K562 (cell line): ENCODE measurements at regions not wholly inside any gene's neighbourhood (a gene's known extent, or its start where the extent isn't known, plus 50 kb on each side); places are given as distances from the start of the nearest gene placed in this dataset.

Experiments used
- ATAC-seq: fragments of 200-7000 bp; cut with Tn5 transposase; 3 replicates; pipeline ENCODE4 v1.9.1; 2020; ENCODE audit warnings: moderate library complexity
- BruUV-seq: library from RNA; stranded (reverse); fragments of 400-500 nt; replicated peaks from 2 replicates; lab custom pipeline; 2021; lab: Mats Ljungman, UMichigan
- CTCF ChIA-PET: fragments of 300-600 bp; formaldehyde crosslinking; extraction: SDS; loops from one replicate; lab custom pipeline; 2021; ENCODE audit warnings: low intra/inter-chr PET ratio; lab: Yijun Ruan, JAX
- POLR2A ChIA-PET: fragments of 300-600, 350-650 bp; sonication (Branson Sonifier 250); formaldehyde crosslinking; extraction: SDS; loops from one replicate; lab custom pipeline; 2021; ENCODE audit warnings: antibody characterized with exemption, inconsistent platforms; lab: Yijun Ruan, JAX
- DNase-seq, 4 experiments: peaks; one replicate each; pipeline versions ENCODE4 v3.0.0 to v3.0.0-alpha.2; 2011 to 2018; ENCODE audit warnings: low spot score in 3 of 4, mixed read lengths in 3 of 4; ENCODE audit errors: extremely low read depth in 1 of 4
- FAIRE-seq: peaks from 2 replicates; lab custom pipeline; 2011; peaks lifted over from hg19 to GRCh38; lab: Jason Lieb, UNC
- H2AFZ ChIP-seq: 2 replicates; pipeline ENCODE4 v1.6.0; 2011; ENCODE audit warnings: low read depth, low read length, control low read depth, inconsistent platforms
- H3K27ac ChIP-seq: fragments of 200-600 bp; 3 replicates; pipeline ENCODE4 v1.8.0; 2011; ENCODE audit warnings: low read depth, mild to moderate bottlenecking, control low read depth, inconsistent platforms, low read length, moderate library complexity, mixed read lengths; ENCODE audit errors: extremely low read depth
- H3K27me3 ChIP-seq, 2 experiments: fragments of 300-600 bp in 1 of 2; 2 replicates in 1 of 2; 3 replicates in 1 of 2; pipeline versions ENCODE4 v1.6.0 to v1.8.0; 2011; ENCODE audit warnings: inconsistent platforms in 2 of 2, low read length in 2 of 2, mild to moderate bottlenecking in 1 of 2, mixed read lengths in 1 of 2, moderate library complexity in 1 of 2; ENCODE audit not compliant: control insufficient read depth in 2 of 2, insufficient read depth in 2 of 2
- H3K36me3 ChIP-seq: fragments of 300-600 bp; 3 replicates; pipeline ENCODE4 v1.8.0; 2011; ENCODE audit warnings: mild to moderate bottlenecking, low read length, inconsistent platforms; ENCODE audit not compliant: control insufficient read depth, insufficient read depth
- H3K4me1 ChIP-seq, 2 experiments: fragments of 200-600 bp in 1 of 2; replicated peaks in 1 of 2; 2 replicates in 1 of 2; 3 replicates in 1 of 2; pipeline versions ENCODE4 v1.5.1 to v1.8.0; 2011; ENCODE audit warnings: inconsistent platforms in 2 of 2, low read length in 2 of 2, mild to moderate bottlenecking in 1 of 2, mixed read lengths in 1 of 2, moderate library complexity in 1 of 2; ENCODE audit not compliant: control insufficient read depth in 2 of 2, insufficient read depth in 2 of 2
- H3K4me2 ChIP-seq: 2 replicates; pipeline ENCODE4 v1.6.1; 2011; ENCODE audit warnings: low read length, control low read depth, inconsistent platforms, mixed read lengths; ENCODE audit not compliant: insufficient read depth
- H3K4me3 ChIP-seq: fragments of 200-600 bp; sonication (generic), shearing (Covaris generic); 2 replicates; pipeline ENCODE4 v1.5.1; 2016; ENCODE audit warnings: control low read depth, inconsistent platforms
- H3K79me2 ChIP-seq: fragments of 200-600 bp; 3 replicates; pipeline ENCODE4 v1.8.0; 2011; ENCODE audit warnings: low read length, inconsistent platforms; ENCODE audit not compliant: control insufficient read depth, insufficient read depth
- H3K9ac ChIP-seq, 2 experiments: 2 replicates each; pipeline versions ENCODE4 v1.6.0 to v1.6.1; 2011; ENCODE audit warnings: low read depth in 2 of 2, low read length in 2 of 2, control low read depth in 1 of 2, inconsistent platforms in 1 of 2, mild to moderate bottlenecking in 1 of 2, mixed read lengths in 1 of 2; ENCODE audit not compliant: insufficient read depth in 1 of 2
- H3K9me1 ChIP-seq: one replicate; pipeline ENCODE4 v1.6.0; 2011; ENCODE audit warnings: inconsistent platforms, mild to moderate bottlenecking, low read length, moderate library complexity; ENCODE audit not compliant: control insufficient read depth, insufficient read depth
- H3K9me3 ChIP-seq: replicated peaks from 2 replicates; pipeline ENCODE4 v1.5.1; 2011; ENCODE audit warnings: low read depth, low read length, inconsistent platforms; ENCODE audit not compliant: control insufficient read depth, insufficient read depth
- H4K20me1 ChIP-seq: replicated peaks from 2 replicates; pipeline ENCODE4 v1.6.1; 2011; ENCODE audit warnings: low read length, inconsistent platforms, mixed read lengths; ENCODE audit not compliant: control insufficient read depth, insufficient read depth
- ARHGAP35 ChIP-seq: fragments of 450-650 bp; IDR thresholded peaks from 2 replicates; pipeline ENCODE4 v1.6.1; 2018; ENCODE audit not compliant: partially characterized antibody
- BRF1 ChIP-seq: IDR thresholded peaks from 3 replicates; pipeline ENCODE4 v1.6.1; 2011; ENCODE audit warnings: borderline replicate concordance, mild to moderate bottlenecking; ENCODE audit not compliant: insufficient read length; ENCODE audit errors: extremely low read depth
- COPS2 ChIP-seq: fragments of 450-650 bp; conservative IDR thresholded peaks from 2 replicates; pipeline ENCODE4 v1.6.1; 2016; ENCODE audit warnings: mild to moderate bottlenecking, moderate library complexity
- CXXC5 ChIP-seq: fragments of 250-450 bp; sonication (Bioruptor Pico); IDR thresholded peaks from 2 replicates; pipeline ENCODE4 v1.8.0; 2022; ENCODE audit warnings: inconsistent platforms, mild to moderate bottlenecking, moderate library complexity
- GATAD2A ChIP-seq: fragments of 450-650 bp; IDR thresholded peaks from 2 replicates; pipeline ENCODE4 v1.6.1; 2017
- MAFK ChIP-seq: IDR thresholded peaks from 2 replicates; pipeline ENCODE4 v1.6.1; 2011; ENCODE audit warnings: low read length, improper control_type of control experiment
- MBD2 ChIP-seq: sonication (generic); IDR thresholded peaks from 2 replicates; pipeline ENCODE4 v1.6.1; 2016; ENCODE audit warnings: low read depth, borderline replicate concordance
- NR3C1 ChIP-seq: sonication (generic); formaldehyde crosslinking; IDR thresholded peaks from 2 replicates; pipeline ENCODE4 v1.8.1; 2022; ENCODE audit warnings: missing genetic modification reagents
- TARDBP ChIP-seq: fragments of 450-650 bp; IDR thresholded peaks from 2 replicates; pipeline ENCODE4 v1.6.1; 2016
- ZNF311 ChIP-seq: fragments of 250-450 bp; sonication (Bioruptor Pico); IDR thresholded peaks from 2 replicates; pipeline ENCODE4 v1.4.0; 2020; ENCODE audit warnings: mild to moderate bottlenecking, moderate library complexity
- WGBS: fragments of 100-300 bp; shearing (Covaris generic); methylation state at CpG from one replicate; pipeline ENCODE4 v1.1.6; 2016; ENCODE audit warnings: low coverage, mixed read lengths; ENCODE audit not compliant: insufficient coverage; ENCODE audit errors: missing lambda C conversion rate; 5-methylcytosine and 5-hydroxymethylcytosine counted together
- in situ Hi-C: fragments of 300-500 bp; cut with MboI; formaldehyde crosslinking; loops from 4 replicates; pipeline ENCODE4 v1.15.0; 2018; ENCODE audit warnings: inconsistent platforms, mixed read lengths
- intact Hi-C: fragments of 100-400 bp; cut with micrococcal nuclease; formaldehyde crosslinking; loops from 2 replicates; pipeline ENCODE4 v1.14.2; 2022
- TF ChIP-seq, protein P1 (sequence below): fragments of 450-650 bp; IDR thresholded peaks from 2 replicates; pipeline ENCODE4 v1.6.1; 2017; ENCODE audit warnings: antibody characterized with exemption
- TF ChIP-seq, protein P2 (sequence below): fragments of 150-350 bp; IDR thresholded peaks from 2 replicates; pipeline ENCODE4 v1.6.1; 2014; ENCODE audit warnings: low read depth, mild to moderate bottlenecking, low read length, borderline replicate concordance

DNA sequence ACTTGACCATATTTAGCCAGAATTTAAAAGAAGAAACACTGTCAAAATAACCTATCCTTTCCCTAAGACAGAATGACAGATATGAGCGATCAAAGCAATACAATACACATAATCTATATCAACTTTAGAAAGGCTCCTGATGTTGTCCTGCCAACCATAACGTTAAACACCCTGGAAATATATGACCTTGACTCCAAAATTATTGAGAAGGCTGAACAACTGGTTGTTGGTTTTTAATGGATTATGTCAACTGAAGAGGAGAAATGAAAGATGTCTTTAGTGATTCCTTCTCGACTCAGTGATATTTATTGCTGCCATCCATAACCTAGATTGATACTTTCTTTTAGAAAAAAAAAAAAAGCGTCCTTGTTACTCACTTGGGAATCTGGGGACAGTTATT, 957.2 kb downstream of the SLITRK1 start:
- Histone ChIP-seq H3K4me3 (no peak overlapping the region), H3K9me3 (no peaks in the 10 kb centered on the region), H3K9me1 (no peaks in the 10 kb centered on the region), H3K79me2 (no peaks in the 10 kb centered on the region), H3K4me2 (no peak overlapping the region), H3K27ac (no peak overlapping the region), H4K20me1 (no peaks in the 10 kb centered on the region), H3K4me1 (no peaks in the 10 kb centered on the region), H3K27me3 (no peaks in the 10 kb centered on the region), H3K36me3 (no peaks in the 10 kb centered on the region), H2AFZ (no peak overlapping the region), H3K9ac (no peak overlapping the region)
- intact Hi-C loops = no loop called here
- no peak for DNase-seq
- CTCF ChIA-PET = no interaction called here
- no peak for FAIRE-seq
- ATAC-seq = no peak
- TF ChIP-seq TARDBP (no peak), COPS2 (no peak), ZNF311 (CRISPR knock-in tag) (no peak), BRF1 (no peak), MAFK (no peak), NR3C1 (CRISPR knock-in tag) (no peak), ARHGAP35 (no peak), MBD2 (no peak), GATAD2A (no peak), CXXC5 (no peak)
- TF ChIP-seq, protein P1, sequence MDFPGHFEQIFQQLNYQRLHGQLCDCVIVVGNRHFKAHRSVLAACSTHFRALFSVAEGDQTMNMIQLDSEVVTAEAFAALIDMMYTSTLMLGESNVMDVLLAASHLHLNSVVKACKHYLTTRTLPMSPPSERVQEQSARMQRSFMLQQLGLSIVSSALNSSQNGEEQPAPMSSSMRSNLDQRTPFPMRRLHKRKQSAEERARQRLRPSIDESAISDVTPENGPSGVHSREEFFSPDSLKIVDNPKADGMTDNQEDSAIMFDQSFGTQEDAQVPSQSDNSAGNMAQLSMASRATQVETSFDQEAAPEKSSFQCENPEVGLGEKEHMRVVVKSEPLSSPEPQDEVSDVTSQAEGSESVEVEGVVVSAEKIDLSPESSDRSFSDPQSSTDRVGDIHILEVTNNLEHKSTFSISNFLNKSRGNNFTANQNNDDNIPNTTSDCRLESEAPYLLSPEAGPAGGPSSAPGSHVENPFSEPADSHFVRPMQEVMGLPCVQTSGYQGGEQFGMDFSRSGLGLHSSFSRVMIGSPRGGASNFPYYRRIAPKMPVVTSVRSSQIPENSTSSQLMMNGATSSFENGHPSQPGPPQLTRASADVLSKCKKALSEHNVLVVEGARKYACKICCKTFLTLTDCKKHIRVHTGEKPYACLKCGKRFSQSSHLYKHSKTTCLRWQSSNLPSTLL = no peak
- TF ChIP-seq, protein P2, sequence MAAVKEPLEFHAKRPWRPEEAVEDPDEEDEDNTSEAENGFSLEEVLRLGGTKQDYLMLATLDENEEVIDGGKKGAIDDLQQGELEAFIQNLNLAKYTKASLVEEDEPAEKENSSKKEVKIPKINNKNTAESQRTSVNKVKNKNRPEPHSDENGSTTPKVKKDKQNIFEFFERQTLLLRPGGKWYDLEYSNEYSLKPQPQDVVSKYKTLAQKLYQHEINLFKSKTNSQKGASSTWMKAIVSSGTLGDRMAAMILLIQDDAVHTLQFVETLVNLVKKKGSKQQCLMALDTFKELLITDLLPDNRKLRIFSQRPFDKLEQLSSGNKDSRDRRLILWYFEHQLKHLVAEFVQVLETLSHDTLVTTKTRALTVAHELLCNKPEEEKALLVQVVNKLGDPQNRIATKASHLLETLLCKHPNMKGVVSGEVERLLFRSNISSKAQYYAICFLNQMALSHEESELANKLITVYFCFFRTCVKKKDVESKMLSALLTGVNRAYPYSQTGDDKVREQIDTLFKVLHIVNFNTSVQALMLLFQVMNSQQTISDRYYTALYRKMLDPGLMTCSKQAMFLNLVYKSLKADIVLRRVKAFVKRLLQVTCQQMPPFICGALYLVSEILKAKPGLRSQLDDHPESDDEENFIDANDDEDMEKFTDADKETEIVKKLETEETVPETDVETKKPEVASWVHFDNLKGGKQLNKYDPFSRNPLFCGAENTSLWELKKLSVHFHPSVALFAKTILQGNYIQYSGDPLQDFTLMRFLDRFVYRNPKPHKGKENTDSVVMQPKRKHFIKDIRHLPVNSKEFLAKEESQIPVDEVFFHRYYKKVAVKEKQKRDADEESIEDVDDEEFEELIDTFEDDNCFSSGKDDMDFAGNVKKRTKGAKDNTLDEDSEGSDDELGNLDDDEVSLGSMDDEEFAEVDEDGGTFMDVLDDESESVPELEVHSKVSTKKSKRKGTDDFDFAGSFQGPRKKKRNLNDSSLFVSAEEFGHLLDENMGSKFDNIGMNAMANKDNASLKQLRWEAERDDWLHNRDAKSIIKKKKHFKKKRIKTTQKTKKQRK = no peak
- in situ Hi-C loops = no loop called here
- WGBS = 8% methylated on average over 4 of the region's 4 CpGs
- POLR2A ChIA-PET = no interaction called here
- BruUV-seq = no TSS peak
